ENCODE measurements at regions not wholly inside any gene's neighbourhood (a gene's known extent, or its start where the extent isn't known, plus 50 kb on each side); places are given as distances from the start of the nearest gene placed in this dataset.
"Not testable (repeated sequence)": the region's sequence is repeated elsewhere in the genome, so short reads cannot be mapped to it uniquely, and the experiment has no call there.

DNA sequence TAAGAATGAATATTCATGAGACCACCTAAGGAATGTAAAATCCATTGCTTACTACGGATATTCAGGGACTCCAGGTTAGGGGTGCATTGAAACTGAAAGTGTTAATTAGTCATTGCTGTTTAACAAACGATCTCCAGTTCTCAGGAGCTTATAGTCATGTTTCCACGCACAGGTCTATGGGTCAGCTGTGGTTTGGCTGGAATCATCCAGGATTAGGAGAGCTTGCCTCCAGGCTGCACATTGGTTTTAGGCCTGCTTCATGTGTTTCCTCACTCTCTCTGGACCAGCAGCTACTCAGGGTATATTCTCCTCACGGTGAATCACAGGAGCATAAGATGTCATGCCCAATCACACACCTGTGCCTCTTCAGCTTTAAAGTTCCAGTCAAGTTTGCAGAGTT, 98.9 kb downstream of the ATXN3L start:
- peak; percentile 20 for DNase-seq

DNA sequence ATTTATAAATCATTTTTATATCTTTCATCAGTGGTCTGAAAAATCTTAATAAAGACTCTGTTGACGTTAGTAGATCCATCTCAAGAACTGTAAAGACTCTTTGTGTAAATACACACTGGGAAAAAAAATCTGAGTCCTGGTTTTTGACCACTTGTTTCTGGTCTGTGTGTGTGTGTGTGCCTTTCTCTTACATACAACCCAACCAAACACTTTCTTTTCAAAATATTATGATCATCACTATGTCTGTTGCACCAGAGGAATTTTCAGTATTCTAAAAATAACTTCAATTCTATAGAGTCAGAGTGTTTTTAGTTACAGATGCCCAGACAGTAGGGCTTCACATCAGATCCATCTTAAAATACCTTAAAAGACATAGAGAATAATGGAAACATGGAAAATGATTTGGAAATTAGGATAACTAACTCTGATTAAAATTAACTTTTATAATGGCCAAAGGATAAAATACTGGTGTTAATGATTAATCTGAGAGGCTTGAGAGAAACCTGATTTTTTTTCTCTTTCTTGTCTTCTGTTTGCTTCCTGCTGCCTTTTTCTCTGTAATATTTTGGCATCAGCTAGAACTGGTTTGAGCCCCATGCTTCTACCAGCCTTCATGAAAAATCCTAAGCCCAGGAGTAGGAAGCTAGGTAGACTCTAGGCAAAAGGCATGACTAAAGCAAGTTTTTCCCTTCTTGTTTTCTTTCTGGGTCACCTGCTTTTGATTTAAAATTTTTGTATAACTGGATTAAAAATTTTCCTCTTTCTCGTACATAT, 99.7 kb downstream of the ATXN3L start:
- peak; percentile 45 for DNase-seq

DNA sequence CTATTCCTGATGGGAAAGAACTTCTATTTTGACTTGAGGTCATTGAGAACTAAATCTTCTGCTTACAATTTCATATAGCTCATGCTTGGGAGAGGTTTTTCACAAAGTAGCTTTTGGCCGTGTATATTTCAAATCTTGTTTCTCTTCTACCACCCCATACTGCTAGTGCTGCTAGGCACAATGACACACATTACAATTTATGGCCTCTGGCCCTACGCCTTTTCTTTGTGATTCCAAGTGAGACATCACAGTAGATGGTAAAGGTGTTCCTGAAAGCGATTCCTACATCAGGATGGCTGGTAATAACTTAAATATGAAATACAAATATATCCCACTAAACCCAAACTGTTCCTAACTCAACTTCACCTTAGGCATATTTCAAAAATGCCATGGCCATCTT, 101.1 kb downstream of the ATXN3L start:
- no peak for DNase-seq

DNA sequence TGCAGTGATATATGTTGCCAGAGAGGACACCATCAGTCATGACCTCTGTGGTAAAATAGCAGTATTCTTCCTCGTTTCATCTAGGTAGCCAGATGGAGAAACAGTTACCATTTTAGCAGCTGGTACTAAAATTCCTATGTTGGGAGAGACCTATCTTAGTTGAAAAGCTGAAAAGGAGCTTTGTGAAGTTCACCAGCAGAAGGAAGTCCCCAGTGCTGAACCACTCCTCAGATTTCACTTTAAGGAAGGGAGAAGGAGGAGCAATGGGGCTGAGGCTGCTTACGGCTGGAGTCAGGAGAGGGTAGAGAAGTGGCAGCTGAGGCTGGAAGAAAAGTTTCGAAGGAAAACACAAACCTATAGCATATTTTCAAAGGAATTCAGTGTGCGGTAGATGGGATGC, 103.7 kb downstream of the ATXN3L start:
- no peak for DNase-seq

DNA sequence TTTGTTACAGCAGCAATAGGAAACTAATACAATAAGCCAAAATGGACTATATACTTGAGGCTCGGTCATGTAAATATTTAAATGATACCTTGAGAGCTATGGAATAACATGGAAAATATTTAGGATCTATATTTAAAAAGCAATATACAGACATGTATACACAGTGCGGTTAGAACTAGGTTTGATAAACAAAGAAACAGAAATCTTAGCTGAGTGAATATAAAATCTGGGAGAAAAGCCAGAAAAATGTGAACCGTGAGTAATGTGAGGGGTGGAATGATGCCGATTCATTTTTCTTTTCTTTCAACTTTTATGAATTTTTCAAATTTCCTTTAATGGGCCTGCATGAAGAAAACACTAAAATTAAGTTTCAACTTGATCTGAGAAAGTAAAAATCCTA, 104.1 kb downstream of the ATXN3L start:
- no peak for DNase-seq

DNA sequence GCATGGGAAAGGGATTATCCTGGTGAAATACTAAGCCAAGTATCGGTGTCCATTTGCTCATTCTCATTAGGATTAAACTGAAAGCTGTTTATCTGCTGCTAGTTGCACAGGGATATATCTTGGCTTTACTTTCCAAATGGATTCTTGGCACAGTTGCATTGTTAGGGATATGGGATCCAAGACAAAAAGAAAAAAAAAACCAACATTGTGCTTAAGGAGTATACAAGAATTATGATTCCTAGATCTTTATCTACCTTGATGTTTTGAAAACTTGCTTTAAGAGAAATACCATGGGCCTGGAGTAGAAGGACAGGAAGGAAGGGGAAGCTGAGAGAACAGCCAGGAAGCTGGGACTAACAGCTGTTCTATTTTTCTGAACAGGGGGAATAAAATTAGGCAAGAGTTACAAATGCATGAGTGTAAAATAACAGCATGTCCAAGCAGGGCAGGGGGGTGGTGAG, 107.6 kb downstream of the ATXN3L start:
- DNase-seq: no peak

DNA sequence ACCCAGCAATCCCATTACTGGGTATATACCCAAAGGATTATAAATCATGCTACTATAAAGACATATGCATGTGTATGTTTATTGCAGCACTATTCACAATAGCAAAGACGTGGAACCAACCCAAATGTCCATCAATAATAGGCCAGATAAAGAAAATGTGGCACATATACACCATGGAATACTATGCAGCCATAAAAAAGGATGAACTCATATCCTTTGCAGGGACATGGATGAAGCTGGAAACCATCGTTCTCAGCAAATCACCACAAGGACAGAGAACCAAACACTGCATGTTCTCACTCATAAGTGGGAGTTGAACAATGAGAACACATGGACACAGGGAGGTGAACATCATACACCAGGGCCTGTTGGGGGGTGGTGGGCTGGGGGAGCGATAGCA, 109.7 kb downstream of the ATXN3L start:
- not testable (repeated sequence) for DNase-seq

DNA sequence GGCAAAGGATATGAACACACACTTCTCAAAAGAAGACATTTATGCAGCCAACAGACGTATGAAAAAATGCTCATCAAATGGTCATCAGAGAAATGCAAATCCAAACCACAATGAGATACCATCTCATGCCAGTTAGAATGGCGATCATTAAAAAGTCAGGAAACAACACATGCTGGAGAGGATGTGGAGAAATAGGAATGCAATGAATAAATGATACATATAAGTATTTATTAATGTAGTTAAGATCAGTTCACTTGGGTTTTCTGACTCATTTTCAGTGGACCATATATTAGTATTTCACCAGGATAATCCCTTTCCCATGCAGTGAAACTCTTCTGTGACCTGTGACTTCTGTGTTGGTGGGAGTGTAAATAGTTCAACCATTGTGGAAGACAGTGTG, 110.1 kb downstream of the ATXN3L start:
- not testable (repeated sequence) for DNase-seq

DNA sequence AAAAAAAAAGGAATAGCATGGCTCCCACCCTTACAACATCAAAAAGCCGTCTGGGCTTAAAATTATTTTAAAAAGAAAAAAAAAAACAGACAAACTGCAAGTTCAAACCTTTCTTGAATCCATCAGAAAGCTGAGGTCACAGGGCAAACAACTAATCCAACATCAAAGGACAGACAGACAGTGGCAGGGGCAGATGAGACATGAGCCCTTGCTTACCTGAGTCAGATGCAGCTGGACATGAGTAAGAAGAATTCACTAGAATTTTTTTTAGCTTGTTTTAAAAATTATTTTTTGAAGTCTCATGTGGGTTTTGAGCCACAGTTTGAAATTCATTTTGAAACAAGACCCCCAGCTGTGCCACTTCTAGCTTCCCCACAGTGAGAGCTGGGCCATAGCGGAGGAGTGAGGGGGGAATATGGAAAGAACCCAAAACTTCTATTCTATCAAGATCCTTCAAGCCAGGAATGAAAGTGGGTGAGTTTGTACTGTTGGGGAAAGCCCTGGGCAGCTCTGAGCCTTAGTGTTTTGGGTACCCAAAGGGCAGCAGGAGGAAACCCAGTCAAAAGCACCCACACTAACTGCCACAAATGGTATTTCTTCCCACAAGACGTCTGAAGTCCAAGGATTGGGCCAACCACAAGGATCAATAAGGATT, 111.4 kb downstream of the ATXN3L start:
- no peak for DNase-seq

DNA sequence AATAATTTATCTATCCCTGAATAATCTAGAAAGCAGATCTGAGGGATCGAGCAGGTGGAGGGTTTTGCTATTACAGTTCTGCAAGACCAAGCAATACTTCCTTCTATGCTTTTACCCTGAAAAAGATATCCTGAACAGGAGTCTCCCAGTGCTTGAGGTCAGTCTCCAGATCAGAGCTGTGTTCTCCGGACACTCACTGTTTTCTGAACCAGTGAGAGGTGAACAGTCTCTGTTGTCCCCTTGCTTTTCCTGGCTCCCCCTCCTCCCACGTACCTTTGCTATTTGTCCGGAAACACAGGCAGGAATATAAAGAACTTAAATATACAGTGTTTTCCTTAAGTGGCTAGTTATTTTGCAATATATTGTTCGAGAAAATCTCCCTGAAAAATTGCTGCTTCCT, 116.6 kb downstream of the ATXN3L start:
- DNase-seq: no peak

DNA sequence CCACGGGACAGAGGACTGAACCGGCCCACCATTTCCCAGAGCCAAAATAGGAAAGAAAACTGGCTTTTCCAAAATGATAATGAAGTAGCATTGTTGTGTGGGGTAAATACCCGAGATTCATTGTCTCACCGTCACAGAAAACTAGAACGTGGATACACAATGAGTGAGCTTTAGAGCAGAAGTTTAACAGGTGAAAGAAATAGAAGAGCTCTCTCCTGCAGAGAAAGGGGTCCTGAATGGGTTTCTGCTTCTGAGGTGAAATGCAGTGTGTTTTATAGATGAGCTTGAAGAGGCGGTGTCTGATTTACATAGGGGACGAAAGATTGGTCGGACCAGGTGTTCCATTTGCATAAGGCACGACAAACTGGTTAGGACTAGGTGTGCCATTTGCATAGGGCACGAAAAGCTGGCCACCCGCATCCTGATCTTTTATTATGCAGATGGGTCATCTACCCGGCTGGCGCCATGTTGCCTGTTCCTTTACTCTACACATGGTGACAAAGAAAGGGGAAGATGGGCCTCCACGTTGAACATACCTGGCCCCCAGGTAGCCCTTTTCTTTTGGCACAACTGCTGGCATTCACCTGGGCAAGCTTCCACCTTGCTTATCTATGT, 118.1 kb downstream of the ATXN3L start:
- DNase-seq: no peak

DNA sequence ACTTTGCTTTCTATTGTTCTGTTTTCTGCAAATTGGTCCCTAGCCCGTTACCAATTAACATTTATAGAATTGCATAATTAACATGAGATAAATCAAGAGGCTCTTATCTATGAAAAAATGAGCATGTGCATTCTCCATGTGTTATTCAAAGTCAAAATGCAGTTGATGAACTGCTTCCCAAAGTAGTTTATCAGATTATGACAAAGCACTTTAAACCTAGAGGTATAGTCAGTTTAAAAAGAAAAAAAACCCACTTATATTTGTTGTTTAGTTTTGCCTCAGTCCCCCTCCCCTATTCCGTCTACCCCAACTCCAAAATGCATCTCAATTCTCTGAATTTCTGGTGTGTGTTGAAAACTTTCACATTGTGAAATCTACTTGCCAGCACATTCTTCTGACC, 119.5 kb downstream of the ATXN3L start:
- no peak for DNase-seq

DNA sequence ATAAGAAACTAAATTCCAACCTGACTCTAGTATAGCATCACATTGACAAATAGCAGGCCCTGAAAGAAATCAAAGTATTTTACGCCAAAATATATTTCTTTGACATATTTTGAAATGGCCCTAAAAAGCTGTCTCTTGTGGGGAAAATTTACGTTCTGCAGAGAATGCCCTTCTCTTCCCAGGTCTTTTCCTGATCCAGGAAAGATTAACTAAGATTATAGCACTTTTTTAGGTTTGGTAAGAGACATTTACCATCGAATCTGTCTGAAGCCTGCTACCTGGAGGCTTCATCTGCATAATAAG, 121.1 kb downstream of the ATXN3L start:
- DNase-seq: no peak

DNA sequence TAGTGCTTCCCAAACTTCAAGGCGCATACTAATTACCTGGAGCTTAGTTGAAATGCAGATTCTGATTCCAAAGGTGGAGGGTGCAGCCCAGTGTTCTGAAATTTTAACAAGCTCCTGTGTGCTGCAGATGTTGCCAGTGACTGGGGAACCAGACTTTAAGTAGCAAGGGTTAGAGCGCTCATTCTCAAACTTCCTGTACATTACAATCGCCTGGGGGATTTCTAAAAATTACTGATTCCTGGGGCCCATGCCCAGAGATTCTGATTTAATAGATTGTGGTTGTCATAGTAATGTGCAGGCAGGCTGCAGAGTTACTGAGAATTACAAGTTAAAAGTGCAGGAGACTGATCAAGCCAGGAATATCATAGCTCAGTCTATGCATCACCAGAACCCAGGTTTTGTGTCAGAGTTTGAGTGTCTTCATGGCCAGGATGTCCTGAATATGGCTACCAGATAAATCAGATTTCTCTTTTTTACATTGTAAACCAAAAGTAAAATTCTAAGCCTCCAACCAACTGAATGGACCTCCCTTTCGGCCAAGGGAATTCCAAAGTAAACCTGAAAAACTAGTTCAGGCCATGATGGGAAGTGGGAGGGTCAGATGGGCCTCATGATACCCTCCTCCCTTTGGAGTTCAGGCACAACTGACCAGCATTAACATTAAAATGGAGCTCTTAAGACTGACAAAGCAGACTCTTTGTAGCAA, 121.6 kb downstream of the ATXN3L start:
- no peak for DNase-seq

DNA sequence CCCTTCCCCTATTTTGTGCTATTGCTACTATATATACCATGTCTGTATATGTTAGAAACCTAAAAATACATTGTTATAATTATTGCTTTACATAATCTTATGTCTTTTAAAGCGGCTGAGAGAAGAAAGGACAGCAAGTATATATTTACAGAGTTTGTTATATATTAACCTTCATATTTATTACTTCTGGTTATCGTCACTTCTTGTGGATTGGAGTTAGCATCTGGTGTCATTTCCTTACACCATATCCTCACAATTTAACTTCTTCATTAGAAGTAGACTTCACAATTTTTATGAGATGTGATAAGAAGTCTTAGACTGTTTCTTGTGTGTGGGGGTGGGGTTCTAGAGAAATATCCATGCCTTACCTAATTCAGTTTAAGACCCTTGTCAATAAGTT, 123.1 kb downstream of the ATXN3L start:
- DNase-seq: no peak

DNA sequence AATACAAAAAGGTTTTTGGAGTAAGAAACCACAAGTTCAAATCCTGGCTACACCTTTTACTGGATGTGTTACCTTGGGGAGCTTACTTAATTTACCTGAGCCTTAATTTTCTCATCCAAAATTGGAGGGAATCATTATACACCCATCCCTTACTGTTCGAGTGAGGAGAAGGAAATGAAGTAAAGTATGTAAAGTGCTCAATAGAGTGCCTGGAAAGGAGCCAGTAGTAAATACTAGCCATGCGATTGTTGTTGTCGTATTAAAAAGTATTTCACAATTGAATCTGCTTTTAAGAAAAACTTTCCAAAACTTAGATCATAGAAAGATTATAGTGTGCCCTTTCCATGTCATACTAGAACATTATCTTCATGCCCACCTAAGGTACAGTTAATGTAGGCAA, 124.5 kb downstream of the ATXN3L start:
- DNase-seq: no peak

DNA sequence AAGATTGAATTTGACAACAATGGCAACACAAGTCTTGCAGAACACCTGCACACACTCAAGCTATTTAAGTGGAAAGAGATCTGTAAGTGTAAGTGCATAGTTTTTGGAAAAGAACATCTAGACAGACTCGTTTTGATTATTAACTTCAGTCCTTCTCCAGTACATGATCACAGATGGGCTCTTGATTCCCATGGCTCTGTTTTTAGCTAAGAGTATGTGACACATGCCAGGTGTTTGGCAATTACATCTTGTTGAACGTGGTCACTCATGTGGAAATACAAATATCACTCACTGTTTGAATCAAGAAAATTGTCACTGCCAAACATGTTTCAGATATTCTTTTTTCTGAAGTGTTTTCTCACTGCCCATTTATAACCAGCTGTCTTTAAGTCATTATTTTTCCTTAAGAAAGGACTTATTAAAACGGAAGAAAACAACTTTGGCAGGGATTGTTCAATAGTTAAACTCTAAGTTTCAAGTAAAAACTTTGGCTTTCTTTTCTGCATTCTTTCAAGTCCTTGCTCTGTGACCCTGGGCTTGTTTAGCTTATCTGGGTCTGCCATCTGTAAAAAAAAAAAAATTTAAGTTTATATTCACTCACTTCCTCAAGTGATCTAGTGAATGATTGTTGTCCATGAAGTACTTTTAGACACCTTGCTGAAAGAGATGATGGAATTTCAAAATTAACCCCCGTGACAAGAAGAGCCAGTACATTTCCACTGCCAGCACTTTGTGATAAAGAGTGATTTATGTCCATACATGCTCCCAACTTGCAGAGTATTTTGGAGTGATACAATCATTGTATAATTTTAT, 125.4 kb downstream of the ATXN3L start:
- DNase-seq: no peak

DNA sequence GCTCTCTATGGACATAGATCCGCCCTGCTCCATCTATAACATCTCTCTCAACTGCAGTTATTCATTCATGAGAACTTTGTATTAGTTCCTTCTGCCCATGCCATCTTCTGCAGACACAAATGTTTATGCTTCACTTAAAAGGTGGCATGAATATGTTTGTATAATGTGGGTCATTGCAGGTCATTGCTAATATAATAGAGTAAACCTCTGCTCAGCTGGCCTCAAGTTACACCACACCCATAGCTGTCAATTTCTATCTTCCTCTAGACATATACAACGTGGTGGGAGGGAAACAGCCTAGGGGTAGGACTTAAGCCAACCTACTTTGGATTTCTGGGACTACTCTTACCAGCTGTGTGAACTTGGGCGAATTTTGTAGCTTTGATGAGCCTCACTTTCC, 129.8 kb downstream of the ATXN3L start:
- DNase-seq: no peak

DNA sequence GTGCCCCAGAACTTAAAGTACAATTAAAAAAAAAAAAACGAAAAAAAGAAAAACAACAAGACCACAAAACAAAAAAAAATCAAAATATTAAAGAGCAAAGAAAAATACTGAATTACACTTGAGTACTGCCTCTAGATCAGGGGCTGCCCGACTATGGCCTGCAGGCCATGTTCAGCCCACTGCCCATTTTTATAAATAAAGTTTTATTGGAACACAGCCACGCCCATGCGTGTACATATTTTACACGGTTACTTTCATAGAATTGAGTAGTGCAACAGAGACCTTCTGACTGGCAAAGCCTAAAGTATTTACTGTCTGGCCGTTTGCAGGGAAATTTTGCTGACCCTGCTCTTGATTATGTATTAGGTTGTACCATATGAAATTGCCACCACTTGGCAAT, 130.5 kb downstream of the ATXN3L start:
- no peak for DNase-seq

DNA sequence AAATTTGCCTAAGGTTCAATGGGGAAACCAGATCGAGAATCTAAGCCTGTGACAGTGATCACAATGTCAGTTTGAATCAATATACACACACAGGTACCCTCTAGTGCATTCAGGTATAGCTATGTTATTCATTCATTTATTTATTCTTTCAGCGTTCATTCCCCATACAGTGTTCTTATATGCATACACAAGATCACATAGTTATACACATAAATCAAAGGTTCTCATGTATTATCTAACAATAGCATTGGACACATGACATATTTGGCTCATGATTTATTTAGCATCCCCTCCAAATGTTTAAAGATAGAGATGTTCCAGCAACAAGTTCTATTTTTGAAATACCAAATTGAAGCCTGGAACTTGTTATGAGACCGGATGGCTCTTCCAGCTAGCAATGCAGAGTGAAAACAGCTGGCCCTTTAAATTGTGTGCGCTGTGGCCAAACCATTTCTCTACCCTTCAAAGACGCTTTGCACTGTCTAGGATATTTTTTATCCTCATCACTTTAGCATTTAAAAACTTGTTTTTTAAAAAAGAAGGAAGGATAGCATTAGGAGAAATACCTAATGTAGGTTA, 131.0 kb downstream of the ATXN3L start:
- DNase-seq: no peak

DNA sequence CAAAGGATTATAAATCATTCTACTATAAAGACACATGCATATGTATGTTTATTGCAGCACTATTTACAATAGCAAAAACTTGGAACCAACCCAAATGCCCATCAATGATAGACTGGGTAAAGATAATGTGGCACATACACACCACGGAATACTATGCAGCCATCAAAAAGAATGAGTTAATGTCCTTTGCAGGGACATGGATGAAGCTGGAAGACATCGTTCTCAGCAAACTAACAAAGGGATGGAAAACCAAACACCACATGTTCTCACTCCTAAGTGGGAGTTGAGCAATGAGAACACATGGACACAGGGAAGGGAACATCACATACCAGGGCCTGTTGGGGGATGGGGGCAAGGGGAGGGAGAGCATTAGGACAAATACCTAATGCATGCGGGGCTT, 133.2 kb downstream of the ATXN3L start:
- DNase-seq: not testable (repeated sequence)

DNA sequence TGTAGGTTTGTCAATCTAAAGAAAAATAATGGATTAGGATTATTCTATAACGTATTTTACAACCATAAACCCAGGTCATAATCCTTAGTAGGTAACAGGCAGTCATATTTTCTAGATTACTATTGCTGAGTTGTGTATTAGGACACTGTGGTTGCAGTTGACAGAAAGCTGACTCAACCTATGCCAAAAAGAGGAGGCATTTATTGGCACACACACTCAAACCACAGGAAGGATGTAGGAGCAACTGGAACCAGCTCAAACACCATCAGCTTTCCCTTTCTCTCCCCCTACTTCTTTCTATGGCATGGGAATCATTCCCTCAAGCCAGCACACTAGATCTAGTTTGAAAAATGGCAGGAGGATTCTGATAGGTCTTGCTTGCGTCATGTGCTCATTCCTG, 136.4 kb upstream of the FAM9C start:
- peak; percentile 4 for DNase-seq

DNA sequence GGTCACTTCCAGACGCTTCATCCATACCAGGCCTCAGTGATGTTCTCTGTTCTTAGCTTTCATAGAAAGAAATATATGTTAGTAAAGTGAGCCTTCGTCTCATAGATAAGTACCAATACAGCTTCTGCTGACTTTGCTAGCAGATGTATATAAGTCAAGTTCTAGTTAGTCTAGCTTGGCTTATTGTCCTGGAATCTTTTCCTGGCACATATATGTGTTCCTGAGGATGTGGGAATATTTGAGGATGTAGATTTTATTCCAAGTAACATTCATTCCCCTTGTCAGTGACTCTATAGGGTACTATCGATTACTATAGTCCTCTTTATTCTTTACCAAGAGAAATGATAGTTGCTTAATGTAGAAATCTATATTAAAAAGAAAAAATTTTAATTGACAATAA, 135.2 kb upstream of the FAM9C start:
- DNase-seq: no peak

All from kidney glomerular epithelial cell (primary cell).